WTC11 (cell line): ENCODE measurements at regions not wholly inside any gene's neighbourhood (a gene's known extent, or its start where the extent isn't known, plus 50 kb on each side); places are given as distances from the start of the nearest gene placed in this dataset.

Experiments used
- ATAC-seq: fragments of 200-7000 bp; cut with Tn5 transposase; 2 replicates; pipeline ENCODE4 v1.10.0; 2021; ENCODE audit warnings: mild to moderate bottlenecking, moderate library complexity
- CTCF ChIA-PET: fragments of 300-600 bp; sonication (Branson Sonifier 250); formaldehyde crosslinking; loops from one replicate; lab custom pipeline; 2021; ENCODE audit warnings: antibody characterized with exemption; lab: Charles Lee
- POLR2A ChIA-PET: fragments of 350-600 bp; sonication (Branson Sonifier 250); formaldehyde crosslinking; loops from one replicate; lab custom pipeline; 2021; ENCODE audit warnings: antibody characterized with exemption; lab: Charles Lee
- DNase-seq: peaks from one replicate; pipeline ENCODE4 v3.0.0; 2021; ENCODE audit warnings: low spot score
- H3K27ac Mint-ChIP-seq: 2 replicates; pipeline ENCODE4 v1.8.0; 2021; ENCODE audit warnings: mixed read lengths
- H3K27me3 Mint-ChIP-seq: 2 replicates; pipeline ENCODE4 v1.8.0; 2021; ENCODE audit warnings: low read depth, mild to moderate bottlenecking, moderate library complexity, mixed read lengths
- H3K36me3 Mint-ChIP-seq: 2 replicates; pipeline ENCODE4 v1.8.0; 2021; ENCODE audit warnings: mixed read lengths
- H3K4me1 Mint-ChIP-seq: 2 replicates; pipeline ENCODE4 v1.8.0; 2022; ENCODE audit warnings: mixed read lengths
- H3K4me3 Mint-ChIP-seq: 2 replicates; pipeline ENCODE4 v1.8.0; 2021; ENCODE audit warnings: mild to moderate bottlenecking, moderate library complexity, mixed read lengths
- H3K9me3 Mint-ChIP-seq: 2 replicates; pipeline ENCODE4 v1.8.0; 2021; ENCODE audit warnings: mixed read lengths
- CBFB ChIP-seq: sonication (generic); formaldehyde crosslinking; IDR thresholded peaks from 2 replicates; pipeline ENCODE4 v1.8.1; 2022; ENCODE audit warnings: mild to moderate bottlenecking, low read depth, missing genetic modification reagents
- ESRRA ChIP-seq: sonication (generic); formaldehyde crosslinking; IDR thresholded peaks from 2 replicates; pipeline ENCODE4 v1.8.1; 2022; ENCODE audit warnings: mild to moderate bottlenecking, missing genetic modification reagents, borderline replicate concordance
- ETV6 ChIP-seq: sonication (generic); formaldehyde crosslinking; IDR thresholded peaks from 2 replicates; pipeline ENCODE4 v1.8.1; 2022; ENCODE audit warnings: mild to moderate bottlenecking, missing genetic modification reagents
- FOXJ3 ChIP-seq: sonication (generic); formaldehyde crosslinking; IDR thresholded peaks from 2 replicates; pipeline ENCODE4 v1.9.0; 2021; ENCODE audit warnings: missing genetic modification reagents, mild to moderate bottlenecking, borderline replicate concordance
- GABPB1 ChIP-seq: sonication (generic); formaldehyde crosslinking; IDR thresholded peaks from 2 replicates; pipeline ENCODE4 v1.8.1; 2023; ENCODE audit warnings: mild to moderate bottlenecking, missing genetic modification reagents
- GTF2I ChIP-seq: fragments of 250-450 bp; sonication (Bioruptor Pico); conservative IDR thresholded peaks from 2 replicates; pipeline ENCODE4 v1.4.0; 2021; ENCODE audit warnings: mild to moderate bottlenecking
- IRF2 ChIP-seq: sonication (generic); formaldehyde crosslinking; IDR thresholded peaks from 2 replicates; pipeline ENCODE4 v1.8.0; 2022; ENCODE audit warnings: low read depth, missing genetic modification reagents, borderline replicate concordance
- JUN ChIP-seq: sonication (generic); formaldehyde crosslinking; IDR thresholded peaks from 2 replicates; pipeline ENCODE4 v1.8.0; 2023; ENCODE audit warnings: mild to moderate bottlenecking, missing genetic modification reagents
- MYBL2 ChIP-seq: sonication (generic); formaldehyde crosslinking; IDR thresholded peaks from 2 replicates; pipeline ENCODE4 v1.8.1; 2023; ENCODE audit warnings: mild to moderate bottlenecking, moderate library complexity, missing genetic modification reagents
- NFATC4 ChIP-seq: fragments of 250-450 bp; sonication (Bioruptor Pico); IDR thresholded peaks from 2 replicates; pipeline ENCODE4 v1.9.0; 2021; ENCODE audit warnings: mild to moderate bottlenecking
- NFE2L1 ChIP-seq: sonication (generic); formaldehyde crosslinking; IDR thresholded peaks from 2 replicates; pipeline ENCODE4 v1.8.1; 2023; ENCODE audit warnings: missing genetic modification reagents
- NR1H2 ChIP-seq: sonication (generic); formaldehyde crosslinking; IDR thresholded peaks from 2 replicates; pipeline ENCODE4 v1.9.0; 2021; ENCODE audit warnings: mild to moderate bottlenecking, moderate library complexity, missing genetic modification reagents
- RELA ChIP-seq: sonication (generic); formaldehyde crosslinking; IDR thresholded peaks from 2 replicates; pipeline ENCODE4 v1.8.1; 2022; ENCODE audit warnings: missing genetic modification reagents, mild to moderate bottlenecking, borderline replicate concordance
- SOX15 ChIP-seq: fragments of 250-450 bp; sonication (Bioruptor Pico); IDR thresholded peaks from 2 replicates; pipeline ENCODE4 v1.9.0; 2021; ENCODE audit warnings: mild to moderate bottlenecking
- TCF7 ChIP-seq: sonication (generic); formaldehyde crosslinking; IDR thresholded peaks from 2 replicates; pipeline ENCODE4 v1.8.0; 2022; ENCODE audit warnings: mild to moderate bottlenecking, low read depth, missing genetic modification reagents, moderate library complexity
- TEAD1 ChIP-seq: sonication (generic); formaldehyde crosslinking; IDR thresholded peaks from 2 replicates; pipeline ENCODE4 v1.8.0; 2022; ENCODE audit warnings: mild to moderate bottlenecking, missing genetic modification reagents
- ZNF138 ChIP-seq: sonication (generic); formaldehyde crosslinking; conservative IDR thresholded peaks from 2 replicates; pipeline ENCODE4 v1.8.1; 2022; ENCODE audit warnings: mild to moderate bottlenecking, moderate library complexity, missing genetic modification reagents
- ZNF219 ChIP-seq: sonication (generic); formaldehyde crosslinking; IDR thresholded peaks from 2 replicates; pipeline ENCODE4 v1.8.0; 2023; ENCODE audit warnings: missing genetic modification reagents, mild to moderate bottlenecking, borderline replicate concordance
- ZNF396 ChIP-seq: fragments of 250-450 bp; sonication (Bioruptor Pico); IDR thresholded peaks from 2 replicates; pipeline ENCODE4 v1.8.0; 2021; ENCODE audit warnings: mild to moderate bottlenecking, moderate library complexity, borderline replicate concordance
- ZNF416 ChIP-seq: fragments of 250-450 bp; sonication (Bioruptor Pico); IDR thresholded peaks from 2 replicates; pipeline ENCODE4 v1.9.0; 2021; ENCODE audit warnings: mild to moderate bottlenecking, inconsistent platforms
- TF ChIP-seq, protein P1 (sequence below): sonication (generic); formaldehyde crosslinking; IDR thresholded peaks from 2 replicates; pipeline ENCODE4 v1.8.0; 2022; ENCODE audit warnings: mild to moderate bottlenecking, missing genetic modification reagents
- TF ChIP-seq, protein P2 (sequence below): sonication (generic); formaldehyde crosslinking; IDR thresholded peaks from 2 replicates; pipeline ENCODE4 v1.8.0; 2022; ENCODE audit warnings: mild to moderate bottlenecking, missing genetic modification reagents
- TF ChIP-seq, protein P3 (sequence below): sonication (generic); formaldehyde crosslinking; IDR thresholded peaks from 2 replicates; pipeline ENCODE4 v1.8.1; 2023; ENCODE audit warnings: mild to moderate bottlenecking, missing genetic modification reagents, borderline replicate concordance
- TF ChIP-seq, protein P4 (sequence below): fragments of 250-450 bp; sonication (Bioruptor Pico); IDR thresholded peaks from 2 replicates; pipeline ENCODE4 v1.9.0; 2021; ENCODE audit warnings: mild to moderate bottlenecking
- TF ChIP-seq, protein P5 (sequence below): fragments of 250-450 bp; sonication (Bioruptor Pico); IDR thresholded peaks from 2 replicates; pipeline ENCODE4 v2.1.2; 2022; ENCODE audit warnings: mild to moderate bottlenecking, moderate library complexity

DNA sequence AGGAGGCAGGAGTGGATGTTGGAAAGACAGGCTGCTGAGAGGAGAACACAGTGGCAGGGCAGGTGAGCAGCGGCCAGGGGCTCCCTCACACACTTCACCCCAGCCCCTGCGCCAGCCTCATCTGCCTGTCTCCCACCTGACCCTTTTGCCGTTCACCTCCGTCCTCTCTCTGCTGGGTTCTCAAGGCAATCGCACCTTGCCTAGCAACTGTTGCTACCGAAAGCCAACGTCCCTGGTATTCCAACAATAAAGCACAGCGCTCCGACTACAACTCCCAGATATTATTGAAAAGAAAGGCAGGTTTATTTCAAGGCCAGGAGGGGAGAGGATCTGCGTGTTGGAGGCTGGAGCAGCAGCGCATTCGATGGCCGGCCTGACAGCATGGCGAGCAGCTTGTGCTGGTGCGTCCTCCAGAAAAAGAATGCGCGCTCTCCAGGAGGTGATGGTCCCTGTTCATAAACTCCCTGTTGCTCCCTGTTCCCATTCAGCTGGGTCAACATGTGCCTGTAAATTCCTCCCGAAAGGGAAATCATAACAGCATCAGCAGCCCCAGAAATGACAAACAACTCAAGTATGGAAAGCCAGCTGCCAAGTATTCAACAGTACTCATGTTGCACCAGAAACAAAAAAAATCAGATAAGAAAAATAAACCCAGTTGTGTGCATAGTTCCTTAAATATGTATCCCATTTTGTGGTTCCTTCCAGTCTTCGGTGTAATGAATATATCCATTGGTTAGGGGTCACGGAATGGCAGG is 153.0 kb upstream of the DIO3 start:
- ChIA-PET CTCF (no interaction called here), POLR2A (no interaction called here)
- Mint-ChIP-seq H3K9me3 (no peaks in the 10 kb centered on the region), H3K4me1 (peaks cover 13% of the 10 kb centered on the region), H3K27me3 (no peaks in the 10 kb centered on the region), H3K27ac (no peak overlapping the region), H3K36me3 (no peaks in the 10 kb centered on the region), H3K4me3 (no peak overlapping the region)
- ATAC-seq (no peak), DNase-seq (no peak)
- TF ChIP-seq ZNF416 (CRISPR knock-in tag) (no peak), NFE2L1 (CRISPR knock-in tag) (no peak), NFATC4 (CRISPR knock-in tag) (no peak)
- TF ChIP-seq, protein P1, sequence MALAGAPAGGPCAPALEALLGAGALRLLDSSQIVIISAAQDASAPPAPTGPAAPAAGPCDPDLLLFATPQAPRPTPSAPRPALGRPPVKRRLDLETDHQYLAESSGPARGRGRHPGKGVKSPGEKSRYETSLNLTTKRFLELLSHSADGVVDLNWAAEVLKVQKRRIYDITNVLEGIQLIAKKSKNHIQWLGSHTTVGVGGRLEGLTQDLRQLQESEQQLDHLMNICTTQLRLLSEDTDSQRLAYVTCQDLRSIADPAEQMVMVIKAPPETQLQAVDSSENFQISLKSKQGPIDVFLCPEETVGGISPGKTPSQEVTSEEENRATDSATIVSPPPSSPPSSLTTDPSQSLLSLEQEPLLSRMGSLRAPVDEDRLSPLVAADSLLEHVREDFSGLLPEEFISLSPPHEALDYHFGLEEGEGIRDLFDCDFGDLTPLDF (CRISPR knock-in tag), result no peak
- TF ChIP-seq, protein P2, sequence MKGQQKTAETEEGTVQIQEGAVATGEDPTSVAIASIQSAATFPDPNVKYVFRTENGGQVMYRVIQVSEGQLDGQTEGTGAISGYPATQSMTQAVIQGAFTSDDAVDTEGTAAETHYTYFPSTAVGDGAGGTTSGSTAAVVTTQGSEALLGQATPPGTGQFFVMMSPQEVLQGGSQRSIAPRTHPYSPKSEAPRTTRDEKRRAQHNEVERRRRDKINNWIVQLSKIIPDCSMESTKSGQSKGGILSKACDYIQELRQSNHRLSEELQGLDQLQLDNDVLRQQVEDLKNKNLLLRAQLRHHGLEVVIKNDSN, result no peak

DNA sequence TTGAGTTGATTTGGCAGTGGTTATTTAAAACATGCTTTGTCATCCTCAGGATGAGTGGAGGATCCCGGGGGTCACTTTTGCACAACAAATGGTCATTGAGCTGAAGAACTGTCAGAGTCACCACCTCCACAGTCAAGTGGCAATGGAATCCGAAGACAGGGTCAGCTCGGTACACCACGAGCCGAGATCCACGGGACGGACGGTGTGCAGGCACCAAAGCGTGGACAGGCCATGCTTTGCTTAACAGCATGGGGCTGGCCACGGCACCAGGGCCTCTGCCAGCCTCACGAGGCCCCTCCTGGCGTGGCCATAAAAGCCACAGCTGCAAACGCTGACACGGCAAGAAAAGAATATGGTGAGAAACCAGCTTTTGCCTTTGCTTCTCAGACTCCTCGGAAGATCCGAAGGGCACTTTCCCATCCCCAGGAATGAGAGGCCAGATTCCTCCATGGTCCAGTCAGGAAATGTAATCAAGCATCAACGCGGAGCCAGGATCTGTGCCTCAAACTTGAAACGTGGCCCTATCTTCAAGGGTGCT is 152.2 kb upstream of the DIO3 start:
- H3K4me1 Mint-ChIP-seq, result peaks cover 13% of the 10 kb centered on the region
- TF ChIP-seq JUN, result no peak
- TF ChIP-seq GTF2I (CRISPR knock-in tag), result no peak
- no peak for TF ChIP-seq CBFB (CRISPR knock-in tag)
- no peak for TF ChIP-seq SOX15 (CRISPR knock-in tag)
- TF ChIP-seq TEAD1 (CRISPR knock-in tag), result no peak
- no peak for TF ChIP-seq NR1H2 (CRISPR knock-in tag)
- TF ChIP-seq, protein P3, sequence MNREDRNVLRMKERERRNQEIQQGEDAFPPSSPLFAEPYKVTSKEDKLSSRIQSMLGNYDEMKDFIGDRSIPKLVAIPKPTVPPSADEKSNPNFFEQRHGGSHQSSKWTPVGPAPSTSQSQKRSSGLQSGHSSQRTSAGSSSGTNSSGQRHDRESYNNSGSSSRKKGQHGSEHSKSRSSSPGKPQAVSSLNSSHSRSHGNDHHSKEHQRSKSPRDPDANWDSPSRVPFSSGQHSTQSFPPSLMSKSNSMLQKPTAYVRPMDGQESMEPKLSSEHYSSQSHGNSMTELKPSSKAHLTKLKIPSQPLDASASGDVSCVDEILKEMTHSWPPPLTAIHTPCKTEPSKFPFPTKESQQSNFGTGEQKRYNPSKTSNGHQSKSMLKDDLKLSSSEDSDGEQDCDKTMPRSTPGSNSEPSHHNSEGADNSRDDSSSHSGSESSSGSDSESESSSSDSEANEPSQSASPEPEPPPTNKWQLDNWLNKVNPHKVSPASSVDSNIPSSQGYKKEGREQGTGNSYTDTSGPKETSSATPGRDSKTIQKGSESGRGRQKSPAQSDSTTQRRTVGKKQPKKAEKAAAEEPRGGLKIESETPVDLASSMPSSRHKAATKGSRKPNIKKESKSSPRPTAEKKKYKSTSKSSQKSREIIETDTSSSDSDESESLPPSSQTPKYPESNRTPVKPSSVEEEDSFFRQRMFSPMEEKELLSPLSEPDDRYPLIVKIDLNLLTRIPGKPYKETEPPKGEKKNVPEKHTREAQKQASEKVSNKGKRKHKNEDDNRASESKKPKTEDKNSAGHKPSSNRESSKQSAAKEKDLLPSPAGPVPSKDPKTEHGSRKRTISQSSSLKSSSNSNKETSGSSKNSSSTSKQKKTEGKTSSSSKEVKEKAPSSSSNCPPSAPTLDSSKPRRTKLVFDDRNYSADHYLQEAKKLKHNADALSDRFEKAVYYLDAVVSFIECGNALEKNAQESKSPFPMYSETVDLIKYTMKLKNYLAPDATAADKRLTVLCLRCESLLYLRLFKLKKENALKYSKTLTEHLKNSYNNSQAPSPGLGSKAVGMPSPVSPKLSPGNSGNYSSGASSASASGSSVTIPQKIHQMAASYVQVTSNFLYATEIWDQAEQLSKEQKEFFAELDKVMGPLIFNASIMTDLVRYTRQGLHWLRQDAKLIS (CRISPR knock-in tag), result no peak
- TF ChIP-seq ZNF396 (CRISPR knock-in tag), result no peak
- no peak for TF ChIP-seq IRF2 (CRISPR knock-in tag)
- TF ChIP-seq ESRRA (CRISPR knock-in tag), result no peak
- TF ChIP-seq MYBL2 (CRISPR knock-in tag), result no peak
- TF ChIP-seq, protein P4, sequence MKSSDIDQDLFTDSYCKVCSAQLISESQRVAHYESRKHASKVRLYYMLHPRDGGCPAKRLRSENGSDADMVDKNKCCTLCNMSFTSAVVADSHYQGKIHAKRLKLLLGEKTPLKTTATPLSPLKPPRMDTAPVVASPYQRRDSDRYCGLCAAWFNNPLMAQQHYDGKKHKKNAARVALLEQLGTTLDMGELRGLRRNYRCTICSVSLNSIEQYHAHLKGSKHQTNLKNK, result no peak
- TF ChIP-seq, protein P5, sequence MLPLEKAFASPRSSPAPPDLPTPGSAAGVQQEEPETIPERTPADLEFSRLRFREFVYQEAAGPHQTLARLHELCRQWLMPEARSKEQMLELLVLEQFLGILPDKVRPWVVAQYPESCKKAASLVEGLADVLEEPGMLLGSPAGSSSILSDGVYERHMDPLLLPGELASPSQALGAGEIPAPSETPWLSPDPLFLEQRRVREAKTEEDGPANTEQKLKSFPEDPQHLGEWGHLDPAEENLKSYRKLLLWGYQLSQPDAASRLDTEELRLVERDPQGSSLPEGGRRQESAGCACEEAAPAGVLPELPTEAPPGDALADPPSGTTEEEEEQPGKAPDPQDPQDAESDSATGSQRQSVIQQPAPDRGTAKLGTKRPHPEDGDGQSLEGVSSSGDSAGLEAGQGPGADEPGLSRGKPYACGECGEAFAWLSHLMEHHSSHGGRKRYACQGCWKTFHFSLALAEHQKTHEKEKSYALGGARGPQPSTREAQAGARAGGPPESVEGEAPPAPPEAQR, result no peak
- TF ChIP-seq FOXJ3, result no peak
- no peak for TF ChIP-seq TCF7
- no peak for TF ChIP-seq ETV6 (CRISPR knock-in tag)
- TF ChIP-seq ZNF138, result no peak
- no peak for TF ChIP-seq GABPB1 (CRISPR knock-in tag)
- no peak for TF ChIP-seq ZNF219 (CRISPR knock-in tag)
- no peak for TF ChIP-seq RELA (CRISPR knock-in tag)
- TF ChIP-seq, all 79 proteins: peak for 0
- Mint-ChIP-seq H3K9me3 (no peaks in the 10 kb centered on the region), H3K27me3 (no peaks in the 10 kb centered on the region), H3K4me3 (no peak overlapping the region), H3K36me3 (no peaks in the 10 kb centered on the region), H3K27ac (no peak overlapping the region)
- POLR2A ChIA-PET, result no interaction called here
- CTCF ChIA-PET, result interaction anchor here (1.5 kb wide), 1 partner anchor 11 kb away, joined by 3 read pairs; no protein-coding TSS in a partner anchor
- ATAC-seq, result no peak
- DNase-seq, result no peak
